NCI-H1105 treated with DMSO at 0.1 percent for 48 hours (cell line): ENCODE measurements at regions not wholly inside any gene's neighbourhood (a gene's known extent, or its start where the extent isn't known, plus 50 kb on each side); places are given as distances from the start of the nearest gene placed in this dataset.
"Not testable (repeated sequence)": the region's sequence is repeated elsewhere in the genome, so short reads cannot be mapped to it uniquely, and the experiment has no call there.

Experiments
- DNase-seq: peaks from one replicate; lab custom pipeline; 2025; lab: John Stamatoyannopoulos, UW

GRCh38 chr2:34188464-34189303 is 589.6 kb upstream of the FAM98A start:
- no peak for DNase-seq

GRCh38 chr2:34179511-34179910 is 580.4 kb upstream of the FAM98A start:
- DNase-seq: no peak

DNA sequence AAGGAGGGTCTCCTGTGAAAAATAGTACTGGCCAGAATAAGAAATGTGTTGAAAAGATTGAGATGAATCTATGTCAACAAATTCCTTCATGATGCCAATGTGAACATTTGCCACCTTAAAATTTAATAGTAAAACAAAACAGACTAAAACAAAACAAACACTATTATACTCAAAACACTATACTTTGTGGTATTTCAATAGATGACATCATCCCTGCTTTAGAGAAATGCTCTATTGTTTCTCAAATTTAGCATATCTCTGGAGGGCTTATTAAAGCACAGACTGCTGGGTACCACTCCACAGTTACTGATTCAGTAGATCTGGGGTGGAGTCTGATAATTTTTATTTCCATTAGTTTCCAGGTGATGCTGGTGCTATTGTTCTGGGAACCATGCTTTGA is 579.4 kb upstream of the FAM98A start:
- no peak for DNase-seq

DNA sequence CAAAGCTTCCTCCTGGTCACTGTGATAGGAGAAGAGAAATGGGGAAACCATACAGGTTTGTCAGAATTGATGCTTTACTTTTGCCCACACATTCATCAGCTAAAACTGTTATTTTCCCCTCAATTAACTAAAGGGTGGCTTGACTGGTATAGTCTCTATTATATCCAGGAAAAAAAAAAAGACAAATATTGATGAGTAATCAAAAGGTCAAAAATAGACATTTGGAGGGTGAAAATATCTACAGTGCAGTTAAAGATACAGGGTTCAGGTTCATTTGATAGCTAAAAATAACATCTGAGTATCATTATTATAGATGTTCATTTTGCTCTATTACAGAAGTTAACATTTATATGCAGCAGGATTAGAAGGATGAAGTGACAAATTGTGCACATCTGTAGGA is 577.6 kb upstream of the FAM98A start:
- DNase-seq: no peak

- DNase-seq: no peak
Observed at GRCh38 chr2:34174506-34174905, 575.4 kb upstream of the FAM98A start.

GRCh38 chr2:34162231-34162630 is 563.1 kb upstream of the FAM98A start:
- no peak for DNase-seq

DNA sequence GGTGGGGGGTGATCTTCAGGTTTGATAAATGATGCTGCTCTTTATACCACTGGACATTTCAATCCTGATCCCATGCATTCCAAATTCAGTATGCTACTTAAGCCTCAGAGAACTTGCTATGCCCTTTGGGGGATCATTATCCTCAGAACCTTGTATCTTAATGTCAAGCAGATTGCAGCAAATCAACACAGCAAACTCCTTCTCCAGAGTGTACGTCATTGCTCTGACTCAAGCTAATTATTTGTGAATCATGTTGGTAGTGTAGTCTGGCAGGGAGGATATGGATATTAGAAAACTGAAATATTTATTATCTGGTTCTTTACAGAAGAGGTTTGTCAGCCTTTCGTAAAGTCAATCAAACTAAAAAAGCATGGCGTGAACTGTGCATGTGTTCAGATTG is 562.5 kb upstream of the FAM98A start:
- no peak for DNase-seq

GRCh38 chr2:34159901-34160300 is 560.8 kb upstream of the FAM98A start:
- no peak for DNase-seq

- DNase-seq: no peak
Observed at GRCh38 chr2:34153484-34153883, 554.4 kb upstream of the FAM98A start.

GRCh38 chr2:34147780-34148179 is 548.7 kb upstream of the FAM98A start:
- DNase-seq: no peak

- no peak for DNase-seq
Observed at GRCh38 chr2:34143149-34143548, 544.0 kb upstream of the FAM98A start.

- DNase-seq: not testable (repeated sequence)
Observed at GRCh38 chr2:34142531-34143008, 543.5 kb upstream of the FAM98A start.

- DNase-seq: not testable (repeated sequence)
Observed at GRCh38 chr2:34133065-34133464, 534.0 kb upstream of the FAM98A start.

DNA sequence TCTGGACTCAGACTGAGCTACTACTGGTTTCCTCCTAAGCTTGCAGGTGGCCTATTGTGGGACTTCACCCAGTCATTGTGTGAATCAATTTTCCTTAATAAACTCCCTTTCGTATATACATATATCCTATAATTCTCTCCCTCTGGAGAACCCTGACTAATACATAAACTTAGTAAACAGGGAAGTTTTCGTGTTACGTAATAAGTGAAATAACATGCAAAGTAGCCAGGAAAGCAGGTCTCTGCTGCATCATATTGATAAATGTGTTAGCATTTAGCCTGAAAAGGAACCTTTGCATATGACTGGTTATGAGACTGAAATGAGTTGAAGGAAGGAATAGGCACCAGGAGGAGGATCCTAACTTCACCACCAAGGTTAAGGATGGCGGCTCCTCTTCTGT is 527.2 kb upstream of the FAM98A start:
- no peak for DNase-seq

GRCh38 chr2:34123996-34124785 is 525.1 kb upstream of the FAM98A start:
- no peak for DNase-seq

DNA sequence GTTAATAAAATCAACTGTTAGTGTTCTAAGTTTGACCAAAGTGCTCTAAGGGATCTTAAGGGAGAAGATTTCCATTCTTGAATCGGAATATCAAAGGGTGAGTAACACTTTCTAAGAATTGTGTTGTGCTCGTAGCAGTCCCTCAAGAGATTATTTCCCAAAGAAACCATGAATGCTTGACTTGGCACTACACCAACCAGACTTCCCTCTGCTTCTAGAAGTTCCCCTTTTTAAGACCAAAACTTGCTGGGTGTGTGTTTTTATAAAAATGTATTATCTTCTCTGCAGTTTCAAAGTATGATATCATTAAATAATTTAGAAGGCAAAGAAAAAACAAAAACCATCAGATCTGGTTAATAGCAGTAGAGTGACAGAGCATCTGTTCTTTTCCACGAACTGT is 522.0 kb upstream of the FAM98A start:
- no peak for DNase-seq

DNA sequence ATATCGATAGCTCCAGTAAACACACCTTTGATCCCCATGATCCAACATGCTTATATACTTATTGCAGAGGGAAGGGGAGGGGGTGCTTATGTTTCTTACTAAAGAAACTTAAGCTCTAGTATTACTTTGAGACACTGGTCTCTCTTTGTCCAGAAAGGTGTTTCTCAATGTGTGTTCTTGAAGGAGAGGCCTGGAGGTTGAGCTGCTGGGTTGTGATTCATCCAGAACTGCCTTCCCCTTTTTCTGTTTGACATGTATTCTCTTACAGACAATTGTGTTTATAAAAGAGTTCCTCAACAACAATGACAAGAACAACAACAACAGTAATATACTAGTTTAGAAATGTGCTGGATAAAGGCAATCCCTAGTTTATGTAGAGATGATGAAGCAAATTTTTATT is 516.0 kb upstream of the FAM98A start:
- no peak for DNase-seq

DNA sequence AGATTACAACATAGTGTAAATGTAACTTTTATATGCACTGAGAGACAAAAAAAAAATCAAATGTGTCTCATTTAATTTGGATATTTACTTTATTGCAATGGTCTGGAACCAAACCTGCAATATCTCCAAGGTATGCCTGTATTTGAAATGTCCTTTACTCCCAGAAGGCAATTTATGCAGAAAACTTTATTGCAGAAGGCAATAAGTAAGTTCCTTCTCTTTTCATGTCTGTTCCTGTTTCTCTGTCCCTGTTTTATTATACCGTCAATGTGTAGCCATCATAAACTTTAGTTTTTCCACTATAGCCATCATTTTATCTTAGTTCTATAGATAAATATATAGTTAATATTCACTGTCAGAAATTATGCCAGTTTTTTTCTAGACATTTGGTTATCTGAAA is 513.1 kb upstream of the FAM98A start:
- DNase-seq: no peak

- no peak for DNase-seq
Observed at GRCh38 chr2:34110392-34110791, 511.3 kb upstream of the FAM98A start.

DNA sequence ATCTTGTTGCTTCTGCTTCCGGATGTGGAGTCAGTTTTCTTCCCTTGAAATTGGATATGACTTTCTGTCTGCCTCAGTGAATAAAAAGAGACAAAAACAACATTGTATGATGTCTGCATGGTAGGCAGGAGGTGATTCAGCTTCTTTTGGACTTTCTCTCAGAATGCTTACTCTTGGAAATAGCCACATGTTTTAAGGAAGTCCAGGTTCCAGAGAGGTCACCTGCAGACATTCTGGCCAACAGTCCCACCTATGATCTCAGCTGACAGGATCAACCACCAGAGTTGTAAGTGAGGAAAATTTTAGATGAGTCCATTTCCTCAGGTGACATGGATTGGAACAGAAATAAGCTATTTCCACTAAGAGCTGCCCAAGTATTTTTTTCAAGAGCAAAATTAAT is 508.7 kb upstream of the FAM98A start:
- no peak for DNase-seq

GRCh38 chr2:34105006-34105767 is 506.1 kb upstream of the FAM98A start:
- no peak for DNase-seq

DNA sequence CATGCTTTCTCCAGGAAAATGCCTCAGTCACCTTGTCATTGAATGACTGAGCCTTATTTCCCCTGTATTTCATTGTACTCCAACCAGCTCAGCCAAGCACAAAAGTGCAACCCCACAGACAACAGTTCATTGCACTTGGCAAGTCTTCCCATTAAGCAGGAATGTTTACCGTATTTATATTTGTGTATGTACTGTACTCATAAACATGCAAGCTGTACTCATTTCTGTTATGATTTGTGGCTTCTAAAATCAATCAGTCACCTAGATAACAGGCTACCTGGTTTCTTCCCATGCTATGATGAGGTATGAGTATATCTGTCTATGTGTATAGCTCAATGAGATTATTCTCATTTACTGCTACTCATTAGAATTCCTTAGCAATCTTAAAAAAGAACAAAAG is 505.5 kb upstream of the FAM98A start:
- no peak for DNase-seq

DNA sequence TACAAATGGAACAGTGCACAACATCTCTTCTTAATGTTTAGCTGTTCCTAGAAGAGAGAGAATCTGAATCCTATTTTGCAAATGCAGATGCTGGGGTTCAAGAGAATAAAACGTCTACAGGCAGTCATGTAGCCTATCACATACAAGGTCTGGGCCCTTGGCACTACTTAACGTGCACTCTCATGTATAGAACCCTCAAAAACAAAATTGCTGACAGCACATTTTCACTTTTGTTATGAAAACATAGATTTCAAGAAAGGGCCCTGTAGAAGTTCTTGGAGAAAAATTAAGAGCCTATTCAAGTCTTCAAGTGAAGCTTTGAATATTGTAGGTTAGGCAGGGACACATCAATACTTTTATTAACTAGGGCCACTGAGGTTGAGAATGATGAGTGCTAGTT is 504.3 kb upstream of the FAM98A start:
- no peak for DNase-seq
